Psoas muscle (tissue), 7 donors: ENCODE measurements at regions not wholly inside any gene's neighbourhood (a gene's known extent, or its start where the extent isn't known, plus 50 kb on each side); places are given as distances from the start of the nearest gene placed in this dataset.

Experiments used
- ATAC-seq, 4 donors: fragments of 200-7000 bp; cut with Tn5 transposase; one replicate each; pipeline ENCODE4 v1.9.1; 2020; ENCODE audit warnings: moderate library complexity in 3 of 4, mild to moderate bottlenecking in 2 of 4
- DNase-seq, 2 donors: peaks; one replicate each; pipeline ENCODE4 v3.0.0-alpha.2; 2020
- H3K27ac ChIP-seq: fragments of 200-600 bp; one replicate; pipeline ENCODE4 v1.8.0; 2022
- H3K27me3 ChIP-seq, 3 donors: fragments of 200-600 bp in 1 of 3; one replicate each; pipeline versions ENCODE4 v1.6.1 to v1.8.0; 2013 to 2022; ENCODE audit warnings: low read length in 2 of 3, mild to moderate bottlenecking in 2 of 3, moderate library complexity in 1 of 3; ENCODE audit not compliant: insufficient read depth in 3 of 3
- H3K36me3 ChIP-seq, 2 donors: fragments of 200-600 bp in 1 of 2; one replicate each; pipeline versions ENCODE4 v1.6.1 to v1.8.0; 2013 to 2022; ENCODE audit warnings: low read depth in 1 of 2, mild to moderate bottlenecking in 1 of 2, moderate library complexity in 1 of 2; ENCODE audit not compliant: insufficient read depth in 1 of 2
- H3K4me1 ChIP-seq: fragments of 200-600 bp; one replicate; pipeline ENCODE4 v1.8.0; 2022
- H3K4me3 ChIP-seq: fragments of 200-600 bp; one replicate; pipeline ENCODE4 v1.8.0; 2022; ENCODE audit warnings: mild to moderate bottlenecking
- H3K9me3 ChIP-seq: fragments of 200-600 bp; one replicate; pipeline ENCODE4 v1.8.0; 2022
- WGBS, 3 donors: extraction: QIAGEN DNeasy Blood & Tissue Kit; methylation state at CpG; one replicate each; pipeline versions ENCODE4 v1.1.6 to v1.1.7; 2013; 5-methylcytosine and 5-hydroxymethylcytosine counted together
- intact Hi-C, 2 donors: fragments of 100-400 bp; cut with DNase I; formaldehyde crosslinking; loops; one replicate each; pipeline versions ENCODE4 v1.11.0 to v1.14.2; 2022
- TF ChIP-seq, protein P1 (sequence below): fragments of 200-600 bp; IDR thresholded peaks from one replicate; pipeline ENCODE4 v1.8.0; 2022; ENCODE audit warnings: antibody characterized with exemption
- donor health status: healthy with polysubstance abuse.
- donor health status: DM: no; HTN: no; CAD: no; lungs with moderate emphysema.
- donor health status: Bipolar disorder and iron deficiency.
- donor health status: healthy.
- donor health status: DM: yes; HTN: yes; CAD: no.
- donor health status: DM: no; HTN: no; CAD: no.
- donor health status: DM: yes; HTN: yes; CAD: no.

GRCh38 chr14:83734431-83734830 lies 1795.5 kb upstream of the FLRT2 start:
- intact Hi-C loops = no loop called here
- Histone ChIP-seq H3K27me3 (no peaks in the 10 kb centered on the region), H3K27ac (no peak overlapping the region), H3K36me3 (no peaks in the 10 kb centered on the region), H3K4me3 (no peak overlapping the region), H3K4me1 (no peaks in the 10 kb centered on the region), H3K9me3 (no peaks in the 10 kb centered on the region)
- 66 to 75% (median 68%) methylated on average over 7 of the region's 7 CpGs for WGBS, 3 donors
- TF ChIP-seq, protein P1, sequence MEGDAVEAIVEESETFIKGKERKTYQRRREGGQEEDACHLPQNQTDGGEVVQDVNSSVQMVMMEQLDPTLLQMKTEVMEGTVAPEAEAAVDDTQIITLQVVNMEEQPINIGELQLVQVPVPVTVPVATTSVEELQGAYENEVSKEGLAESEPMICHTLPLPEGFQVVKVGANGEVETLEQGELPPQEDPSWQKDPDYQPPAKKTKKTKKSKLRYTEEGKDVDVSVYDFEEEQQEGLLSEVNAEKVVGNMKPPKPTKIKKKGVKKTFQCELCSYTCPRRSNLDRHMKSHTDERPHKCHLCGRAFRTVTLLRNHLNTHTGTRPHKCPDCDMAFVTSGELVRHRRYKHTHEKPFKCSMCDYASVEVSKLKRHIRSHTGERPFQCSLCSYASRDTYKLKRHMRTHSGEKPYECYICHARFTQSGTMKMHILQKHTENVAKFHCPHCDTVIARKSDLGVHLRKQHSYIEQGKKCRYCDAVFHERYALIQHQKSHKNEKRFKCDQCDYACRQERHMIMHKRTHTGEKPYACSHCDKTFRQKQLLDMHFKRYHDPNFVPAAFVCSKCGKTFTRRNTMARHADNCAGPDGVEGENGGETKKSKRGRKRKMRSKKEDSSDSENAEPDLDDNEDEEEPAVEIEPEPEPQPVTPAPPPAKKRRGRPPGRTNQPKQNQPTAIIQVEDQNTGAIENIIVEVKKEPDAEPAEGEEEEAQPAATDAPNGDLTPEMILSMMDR = no peak
- ATAC-seq = no peak
- DNase-seq = no peak

- TF ChIP-seq, protein P1 = no peak
- Histone ChIP-seq H3K4me1 (no peaks in the 10 kb centered on the region), H3K9me3 (no peaks in the 10 kb centered on the region), H3K36me3 (no peaks in the 10 kb centered on the region), H3K4me3 (no peak overlapping the region), H3K27me3 (no peaks in the 10 kb centered on the region), H3K27ac (no peak overlapping the region)
- WGBS, 3 donors = 85 to 89% (median 89%) methylated on average over 3 of the region's 3 CpGs
- intact Hi-C loops = no loop called here
- ATAC-seq (no peak), DNase-seq (no peak)
These were observed 1788.7 kb upstream of the FLRT2 start for GRCh38 chr14:83741269-83741668.

DNA sequence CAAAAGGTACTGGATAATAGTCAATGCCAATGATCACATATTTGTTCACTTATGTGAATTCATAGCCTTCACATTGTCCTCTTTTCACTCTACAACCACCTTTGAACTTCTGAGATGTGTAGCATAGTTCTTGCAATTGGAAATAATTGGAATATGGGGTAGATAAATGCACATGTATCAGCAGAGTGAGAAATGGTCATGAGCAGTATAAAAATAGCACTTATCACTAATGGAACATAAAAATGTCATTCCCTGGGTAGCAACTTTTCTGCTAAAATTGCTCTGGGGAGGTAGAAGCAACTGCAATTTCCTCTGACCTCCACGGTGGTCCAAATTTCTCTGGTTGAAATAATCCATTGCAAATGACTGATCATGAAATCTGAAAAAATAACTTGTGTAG lies 1785.7 kb upstream of the FLRT2 start:
- ATAC-seq (no peak), DNase-seq (no peak)
- intact Hi-C loops = no loop called here
- Histone ChIP-seq H3K9me3 (no peaks in the 10 kb centered on the region), H3K27ac (no peak overlapping the region), H3K27me3 (no peaks in the 10 kb centered on the region), H3K36me3 (no peaks in the 10 kb centered on the region), H3K4me3 (no peak overlapping the region), H3K4me1 (no peaks in the 10 kb centered on the region)
- 65 to 79% (median 72%) methylated on average over 1 of the region's 1 CpG for WGBS, 3 donors
- TF ChIP-seq, protein P1 = no peak

DNA sequence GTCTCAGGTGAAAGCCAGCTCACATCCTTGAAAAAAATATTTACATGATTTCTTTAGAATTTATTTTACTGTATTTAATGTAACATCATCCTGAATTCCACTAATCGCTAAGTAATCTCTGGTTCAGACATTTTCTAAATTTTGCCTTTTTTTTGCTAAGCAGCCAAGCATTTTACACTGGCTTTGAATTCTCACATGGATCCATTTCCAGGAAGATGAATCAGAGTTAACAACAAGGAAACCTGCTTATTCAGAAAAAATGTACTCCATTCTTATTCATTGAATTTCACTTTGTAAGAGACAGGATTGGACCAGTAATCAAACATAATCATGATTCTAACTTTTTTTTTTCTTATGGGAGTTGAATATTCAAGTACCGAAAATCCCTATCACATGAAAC lies 1785.1 kb upstream of the FLRT2 start:
- intact Hi-C loops = no loop called here

GRCh38 chr14:83746336-83746735 lies 1783.6 kb upstream of the FLRT2 start:
- WGBS, 3 donors = 94 to 97% (median 96%) methylated on average over 3 of the region's 3 CpGs
- no peaks in the 10 kb centered on the region for H3K36me3 ChIP-seq
- H3K27ac ChIP-seq = no peak overlapping the region
- intact Hi-C loops = no loop called here
- H3K9me3 ChIP-seq = no peaks in the 10 kb centered on the region
- ATAC-seq (no peak), DNase-seq (no peak)
- no peak overlapping the region for H3K4me3 ChIP-seq
- H3K27me3 ChIP-seq = no peaks in the 10 kb centered on the region
- H3K4me1 ChIP-seq = no peaks in the 10 kb centered on the region
- TF ChIP-seq, protein P1 = no peak

More for the DNA sequence above, 1785.1 kb upstream of the FLRT2 start:
- no peaks in the 10 kb centered on the region for H3K4me1 ChIP-seq
- no peak for DNase-seq
- no peaks in the 10 kb centered on the region for H3K9me3 ChIP-seq
- H3K4me3 ChIP-seq = no peak overlapping the region
- no peaks in the 10 kb centered on the region for H3K36me3 ChIP-seq
- WGBS, 3 donors = 82 to 88% (median 85%) methylated on average over 2 of the region's 2 CpGs
- ATAC-seq = no peak
- TF ChIP-seq, protein P1 = no peak
- no peaks in the 10 kb centered on the region for H3K27me3 ChIP-seq
- H3K27ac ChIP-seq = no peak overlapping the region
